Muscle of back (tissue), 3 donors: ENCODE measurements at regions not wholly inside any gene's neighbourhood (a gene's known extent, or its start where the extent isn't known, plus 50 kb on each side); places are given as distances from the start of the nearest gene placed in this dataset.
A peak's percentile ranks its signal among the peaks of the same experiment; 100 is the strongest.

Experiments used
- DNase-seq, 3 donors: peaks; one replicate each; pipeline versions ENCODE4 v3.0.0 to v3.0.0-alpha.2; 2013

- no peak for DNase-seq
Measured at GRCh38 chr9:73649552-73649951, 497.9 kb downstream of the ANXA1 start.

GRCh38 chr9:73655363-73655762 is 503.7 kb downstream of the ANXA1 start:
- no peak for DNase-seq

- DNase-seq = no peak
Measured at GRCh38 chr9:73655831-73656230, 504.2 kb downstream of the ANXA1 start.

GRCh38 chr9:73665253-73665652 is 513.6 kb downstream of the ANXA1 start:
- no peak for DNase-seq

GRCh38 chr9:73667749-73668148 is 516.1 kb downstream of the ANXA1 start:
- DNase-seq = peak in 1 of 3 donors; percentile 15

GRCh38 chr9:73680831-73681230 is 529.2 kb downstream of the ANXA1 start:
- no peak for DNase-seq

- DNase-seq = no peak
Measured at GRCh38 chr9:73682789-73683188, 531.1 kb downstream of the ANXA1 start.

GRCh38 chr9:73683862-73684591 is 532.4 kb downstream of the ANXA1 start:
- DNase-seq = no peak

GRCh38 chr9:73684601-73685000 is 532.9 kb downstream of the ANXA1 start:
- DNase-seq = no peak

- no peak for DNase-seq
Measured at GRCh38 chr9:73685786-73686185, 534.1 kb downstream of the ANXA1 start.

- DNase-seq = no peak
Measured at GRCh38 chr9:73689051-73689870, 537.6 kb downstream of the ANXA1 start.

- no peak for DNase-seq
Measured at GRCh38 chr9:73701415-73702057, 549.9 kb downstream of the ANXA1 start.

- no peak for DNase-seq
Measured at GRCh38 chr9:73714294-73714693, 562.6 kb downstream of the ANXA1 start.

- no peak for DNase-seq
Measured at GRCh38 chr9:73715591-73715990, 563.9 kb downstream of the ANXA1 start.

- DNase-seq = no peak
Measured at GRCh38 chr9:73719660-73720059, 568.0 kb downstream of the ANXA1 start.

- DNase-seq = no peak
Measured at GRCh38 chr9:73720601-73721000, 568.9 kb downstream of the ANXA1 start.

- no peak for DNase-seq
Measured at GRCh38 chr9:73736270-73736669, 584.6 kb downstream of the ANXA1 start.

- no peak for DNase-seq
Measured at GRCh38 chr9:73738741-73739530, 587.3 kb downstream of the ANXA1 start.

- DNase-seq = no peak
Measured at GRCh38 chr9:73741316-73741715, 589.7 kb downstream of the ANXA1 start.

GRCh38 chr9:73742412-73742811 is 590.7 kb downstream of the ANXA1 start:
- no peak for DNase-seq

- no peak for DNase-seq
Measured at GRCh38 chr9:73743826-73744225, 592.2 kb downstream of the ANXA1 start.

- DNase-seq = no peak
Measured at GRCh38 chr9:73745598-73745997, 593.9 kb downstream of the ANXA1 start.
